ENCODE measurements at regions not wholly inside any gene's neighbourhood (a gene's known extent, or its start where the extent isn't known, plus 50 kb on each side); places are given as distances from the start of the nearest gene placed in this dataset.

GRCh38 chr21:41565550-41565949 lies 57.6 kb upstream of the TMPRSS2 start:
- H3K9me3 ChIP-seq (ENCODE audit: control insufficient read depth in 2 of 2, insufficient read depth in 1 of 2, low read depth in 1 of 2, low read length in 1 of 2): peaks cover 0 to 2% of the 10 kb centered on the region in 2 donors
- peak overlapping the region; percentile 11 to 85 (median 72) for H3K27ac ChIP-seq (ENCODE audit: low read depth in 1 of 3, low read length in 2 of 3)
- no peak for FAIRE-seq
- DNase-seq: no peak
- WGBS, 3 donors: 63 to 66% (median 64%) methylated on average over 11 of the region's 11 CpGs
- H3K4me1 ChIP-seq (ENCODE audit: control insufficient read depth in 3 of 3, insufficient read depth in 2 of 3, low read depth in 1 of 3, low read length in 2 of 3): peaks cover 3 to 60% (median 20%) of the 10 kb centered on the region in 3 donors
- no peaks in the 10 kb centered on the region for H3K27me3 ChIP-seq (ENCODE audit: control insufficient read depth in 3 of 3, insufficient read depth in 3 of 3, low read length in 3 of 3)
- H3K4me3 ChIP-seq (ENCODE audit: low read depth in 1 of 3, low read length in 3 of 3): no peak overlapping the region
- no peaks in the 10 kb centered on the region for H3K36me3 ChIP-seq (ENCODE audit: control insufficient read depth in 3 of 3, insufficient read depth in 2 of 3, low read depth in 1 of 3, low read length in 3 of 3)

- Histone ChIP-seq H3K9me3 (ENCODE audit: control insufficient read depth in 2 of 2, insufficient read depth in 1 of 2, low read depth in 1 of 2, low read length in 1 of 2) (peaks cover 0 to 2% of the 10 kb centered on the region in 2 donors), H3K27me3 (ENCODE audit: control insufficient read depth in 3 of 3, insufficient read depth in 3 of 3, low read length in 3 of 3) (no peaks in the 10 kb centered on the region), H3K4me3 (ENCODE audit: low read depth in 1 of 3, low read length in 3 of 3) (no peak overlapping the region), H3K4me1 (ENCODE audit: control insufficient read depth in 3 of 3, insufficient read depth in 2 of 3, low read depth in 1 of 3, low read length in 2 of 3) (peaks cover 3 to 67% (median 20%) of the 10 kb centered on the region in 3 donors), H3K36me3 (ENCODE audit: control insufficient read depth in 3 of 3, insufficient read depth in 2 of 3, low read depth in 1 of 3, low read length in 3 of 3) (no peaks in the 10 kb centered on the region), H3K27ac (ENCODE audit: low read depth in 1 of 3, low read length in 2 of 3) (peak overlapping the region; percentile 11 to 85 (median 72))
- no peak for FAIRE-seq
- peak; percentile 63 to 72 for DNase-seq
- 17 to 29% (median 22%) methylated on average over 10 of the region's 10 CpGs for WGBS, 3 donors
Measured at GRCh38 chr21:41564871-41565274, 56.9 kb upstream of the TMPRSS2 start.

GRCh38 chr21:41562101-41563000 lies 54.4 kb upstream of the TMPRSS2 start:
- Histone ChIP-seq H3K27ac (ENCODE audit: low read depth in 1 of 3, low read length in 2 of 3) (peak overlapping the region; percentile 51 to 91 (median 75)), H3K9me3 (ENCODE audit: control insufficient read depth in 2 of 2, insufficient read depth in 1 of 2, low read depth in 1 of 2, low read length in 1 of 2) (peaks cover 0 to 2% of the 10 kb centered on the region in 2 donors), H3K36me3 (ENCODE audit: control insufficient read depth in 3 of 3, insufficient read depth in 2 of 3, low read depth in 1 of 3, low read length in 3 of 3) (no peaks in the 10 kb centered on the region), H3K4me3 (ENCODE audit: low read depth in 1 of 3, low read length in 3 of 3) (no peak overlapping the region), H3K27me3 (ENCODE audit: control insufficient read depth in 3 of 3, insufficient read depth in 3 of 3, low read length in 3 of 3) (no peaks in the 10 kb centered on the region), H3K4me1 (ENCODE audit: control insufficient read depth in 3 of 3, insufficient read depth in 2 of 3, low read depth in 1 of 3, low read length in 2 of 3) (peaks cover 7 to 74% (median 21%) of the 10 kb centered on the region in 3 donors)
- DNase-seq (peak; percentile 48 to 65), FAIRE-seq (no peak)
- 76 to 80% (median 77%) methylated on average over 26 of the region's 26 CpGs for WGBS, 3 donors

- no peaks in the 10 kb centered on the region for H3K27me3 ChIP-seq (ENCODE audit: control insufficient read depth in 3 of 3, insufficient read depth in 3 of 3, low read length in 3 of 3)
- peak overlapping the region; percentile 75 to 91 (median 81) for H3K27ac ChIP-seq (ENCODE audit: low read depth in 1 of 3, low read length in 2 of 3)
- WGBS, 3 donors: 74 to 86% (median 79%) methylated on average over 4 of the region's 4 CpGs
- peaks cover 4 to 75% (median 22%) of the 10 kb centered on the region in 3 donors for H3K4me1 ChIP-seq (ENCODE audit: control insufficient read depth in 3 of 3, insufficient read depth in 2 of 3, low read depth in 1 of 3, low read length in 2 of 3)
- H3K36me3 ChIP-seq (ENCODE audit: control insufficient read depth in 3 of 3, insufficient read depth in 2 of 3, low read depth in 1 of 3, low read length in 3 of 3): no peaks in the 10 kb centered on the region
- DNase-seq (no peak), FAIRE-seq (no peak)
- no peak overlapping the region for H3K4me3 ChIP-seq (ENCODE audit: low read depth in 1 of 3, low read length in 3 of 3)
- H3K9me3 ChIP-seq (ENCODE audit: control insufficient read depth in 2 of 2, insufficient read depth in 1 of 2, low read depth in 1 of 2, low read length in 1 of 2): peaks cover 0 to 2% of the 10 kb centered on the region in 2 donors
Measured at GRCh38 chr21:41561701-41562100, 53.7 kb upstream of the TMPRSS2 start.

- Histone ChIP-seq H3K9me3 (ENCODE audit: control insufficient read depth in 2 of 2, insufficient read depth in 1 of 2, low read depth in 1 of 2, low read length in 1 of 2) (peaks cover 0 to 2% of the 10 kb centered on the region in 2 donors), H3K36me3 (ENCODE audit: control insufficient read depth in 3 of 3, insufficient read depth in 2 of 3, low read depth in 1 of 3, low read length in 3 of 3) (no peaks in the 10 kb centered on the region), H3K4me3 (ENCODE audit: low read depth in 1 of 3, low read length in 3 of 3) (no peak overlapping the region), H3K27me3 (ENCODE audit: control insufficient read depth in 3 of 3, insufficient read depth in 3 of 3, low read length in 3 of 3) (no peaks in the 10 kb centered on the region), H3K27ac (ENCODE audit: low read depth in 1 of 3, low read length in 2 of 3) (peak overlapping the region; percentile 75 to 91 (median 81)), H3K4me1 (ENCODE audit: control insufficient read depth in 3 of 3, insufficient read depth in 2 of 3, low read depth in 1 of 3, low read length in 2 of 3) (peaks cover 4 to 69% (median 19%) of the 10 kb centered on the region in 3 donors)
- WGBS, 3 donors: 10 to 50% (median 19%) methylated on average over 9 of the region's 9 CpGs
- peak; percentile 91 to 98 for DNase-seq
- FAIRE-seq: no peak
Measured at GRCh38 chr21:41560661-41561158, 52.8 kb upstream of the TMPRSS2 start.

GRCh38 chr21:41559658-41560631 lies 52.0 kb upstream of the TMPRSS2 start:
- DNase-seq (peak in 1 of 2 donors; percentile 90), FAIRE-seq (no peak)
- Histone ChIP-seq H3K4me1 (ENCODE audit: control insufficient read depth in 3 of 3, insufficient read depth in 2 of 3, low read depth in 1 of 3, low read length in 2 of 3) (peaks cover 4 to 62% (median 19%) of the 10 kb centered on the region in 3 donors), H3K9me3 (ENCODE audit: control insufficient read depth in 2 of 2, insufficient read depth in 1 of 2, low read depth in 1 of 2, low read length in 1 of 2) (peaks cover 0 to 2% of the 10 kb centered on the region in 2 donors), H3K4me3 (ENCODE audit: low read depth in 1 of 3, low read length in 3 of 3) (no peak overlapping the region), H3K36me3 (ENCODE audit: control insufficient read depth in 3 of 3, insufficient read depth in 2 of 3, low read depth in 1 of 3, low read length in 3 of 3) (no peaks in the 10 kb centered on the region), H3K27me3 (ENCODE audit: control insufficient read depth in 3 of 3, insufficient read depth in 3 of 3, low read length in 3 of 3) (no peaks in the 10 kb centered on the region), H3K27ac (ENCODE audit: low read depth in 1 of 3, low read length in 2 of 3) (peak overlapping the region; percentile 81 to 91 (median 89))
- WGBS, 3 donors: 8 to 35% (median 22%) methylated on average over 15 of the region's 15 CpGs

GRCh38 chr21:41558842-41559241 lies 50.9 kb upstream of the TMPRSS2 start:
- peak overlapping the region in 2 of 3 donors; percentile 89 to 91 for H3K27ac ChIP-seq (ENCODE audit: low read depth in 1 of 3, low read length in 2 of 3)
- H3K27me3 ChIP-seq (ENCODE audit: control insufficient read depth in 3 of 3, insufficient read depth in 3 of 3, low read length in 3 of 3): no peaks in the 10 kb centered on the region
- peaks cover 0 to 2% of the 10 kb centered on the region in 2 donors for H3K9me3 ChIP-seq (ENCODE audit: control insufficient read depth in 2 of 2, insufficient read depth in 1 of 2, low read depth in 1 of 2, low read length in 1 of 2)
- no peak overlapping the region for H3K4me3 ChIP-seq (ENCODE audit: low read depth in 1 of 3, low read length in 3 of 3)
- H3K4me1 ChIP-seq (ENCODE audit: control insufficient read depth in 3 of 3, insufficient read depth in 2 of 3, low read depth in 1 of 3, low read length in 2 of 3): peaks cover 4 to 60% (median 19%) of the 10 kb centered on the region in 3 donors
- FAIRE-seq: no peak
- DNase-seq: no peak
- H3K36me3 ChIP-seq (ENCODE audit: control insufficient read depth in 3 of 3, insufficient read depth in 2 of 3, low read depth in 1 of 3, low read length in 3 of 3): no peaks in the 10 kb centered on the region

GRCh38 chr21:41557884-41558283 lies 49.9 kb upstream of the TMPRSS2 start:
- no peak for FAIRE-seq
- DNase-seq: peak; percentile 81 to 91
- Histone ChIP-seq H3K27ac (ENCODE audit: low read depth in 1 of 3, low read length in 2 of 3) (peak overlapping the region in 1 of 3 donors; percentile 91), H3K9me3 (ENCODE audit: control insufficient read depth in 2 of 2, insufficient read depth in 1 of 2, low read depth in 1 of 2, low read length in 1 of 2) (peaks cover 0 to 2% of the 10 kb centered on the region in 2 donors), H3K27me3 (ENCODE audit: control insufficient read depth in 3 of 3, insufficient read depth in 3 of 3, low read length in 3 of 3) (no peaks in the 10 kb centered on the region), H3K36me3 (ENCODE audit: control insufficient read depth in 3 of 3, insufficient read depth in 2 of 3, low read depth in 1 of 3, low read length in 3 of 3) (no peaks in the 10 kb centered on the region), H3K4me1 (ENCODE audit: control insufficient read depth in 3 of 3, insufficient read depth in 2 of 3, low read depth in 1 of 3, low read length in 2 of 3) (peaks cover 4 to 59% (median 16%) of the 10 kb centered on the region in 3 donors), H3K4me3 (ENCODE audit: low read depth in 1 of 3, low read length in 3 of 3) (no peak overlapping the region)
- 53 to 73% (median 55%) methylated on average over 6 of the region's 6 CpGs for WGBS, 3 donors

Data from small intestine (tissue), 7 donors.